K562 (cell line): ENCODE measurements at regions not wholly inside any gene's neighbourhood (a gene's known extent, or its start where the extent isn't known, plus 50 kb on each side); places are given as distances from the start of the nearest gene placed in this dataset.

Experiments
- EP300 ChIP-seq: IDR thresholded peaks from 2 replicates; pipeline ENCODE4 v1.6.1; 2012; ENCODE audit warnings: low read length, improper control_type of control experiment
- HIVEP1 ChIP-seq: fragments of 250-450 bp; sonication (Bioruptor Pico); IDR thresholded peaks from 2 replicates; pipeline ENCODE4 v1.4.0; 2020; ENCODE audit warnings: mild to moderate bottlenecking
- JUN ChIP-seq, 2 experiments: sonication (generic) in 1 of 2; formaldehyde crosslinking in 1 of 2; IDR thresholded peaks; 2 replicates each; pipeline versions ENCODE4 v1.6.1 to v1.8.0; 2012 to 2022; ENCODE audit warnings: borderline replicate concordance in 2 of 2, mild to moderate bottlenecking in 2 of 2, improper control_type of control experiment in 1 of 2, low read depth in 1 of 2, low read length in 1 of 2, missing genetic modification reagents in 1 of 2
- SRSF7 ChIP-seq: fragments of 200-400 bp; formaldehyde crosslinking; optimal IDR thresholded peaks from 2 replicates; pipeline ENCODE3; 2017; ENCODE audit warnings: mild to moderate bottlenecking, low read depth, low read length

DNA sequence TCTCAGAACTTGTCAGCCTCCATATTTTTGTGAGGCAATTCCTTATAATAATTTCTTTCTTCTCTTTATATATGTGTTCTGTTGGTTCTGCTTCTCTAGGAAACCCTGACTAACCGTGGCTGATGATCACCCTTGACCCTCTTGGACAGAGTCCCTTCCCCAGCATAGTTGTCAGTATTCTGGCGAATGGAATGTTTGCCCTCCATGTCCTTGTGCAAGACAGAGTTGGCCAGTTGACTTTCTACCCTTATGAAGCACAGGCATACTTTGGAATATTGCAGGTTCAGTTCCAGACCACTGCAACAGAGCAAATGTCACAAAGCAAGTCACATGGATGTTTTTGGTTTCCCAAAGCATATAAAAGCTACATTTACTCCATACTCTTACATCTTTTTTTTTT, 297.7 kb upstream of the SHH start:
- TF ChIP-seq EP300, result no peak
- no peak for TF ChIP-seq HIVEP1 (CRISPR knock-in tag)
- no peak for TF ChIP-seq SRSF7
- no peak for TF ChIP-seq JUN (IDR thresholded peaks at IDR 0.05; ENCODE audit: borderline replicate concordance, low read depth, low read length)
- no peak for TF ChIP-seq JUN (CRISPR knock-in tag; IDR thresholded peaks at IDR 0.05; ENCODE audit: borderline replicate concordance)
